ENCODE measurements at regions not wholly inside any gene's neighbourhood (a gene's known extent, or its start where the extent isn't known, plus 50 kb on each side); places are given as distances from the start of the nearest gene placed in this dataset.
"Not testable (repeated sequence)": the region's sequence is repeated elsewhere in the genome, so short reads cannot be mapped to it uniquely, and the experiment has no call there.

GRCh38 chr2:207216457-207216856, 50.7 kb upstream of the KLF7 start:
- no peak for DNase-seq (ENCODE audit: low spot score)

- DNase-seq (ENCODE audit: low spot score), result no peak
Observed at GRCh38 chr2:207217442-207217841, 51.7 kb upstream of the KLF7 start.

- no peak for DNase-seq (ENCODE audit: low spot score)
Observed at GRCh38 chr2:207219081-207219630, 53.4 kb upstream of the KLF7 start.

- DNase-seq (ENCODE audit: low spot score), result no peak
Observed at GRCh38 chr2:207219676-207220501, 54.1 kb upstream of the KLF7 start.

- no peak for DNase-seq (ENCODE audit: low spot score)
Observed at GRCh38 chr2:207221731-207222130, 56.0 kb upstream of the KLF7 start.

GRCh38 chr2:207223051-207223450, 57.3 kb upstream of the KLF7 start:
- no peak for DNase-seq (ENCODE audit: low spot score)

GRCh38 chr2:207224381-207224780, 58.6 kb upstream of the KLF7 start:
- DNase-seq (ENCODE audit: low spot score), result no peak

- no peak for DNase-seq (ENCODE audit: low spot score)
Observed at GRCh38 chr2:207224791-207225482, 59.2 kb upstream of the KLF7 start.

GRCh38 chr2:207225773-207226172, 60.0 kb upstream of the KLF7 start:
- DNase-seq (ENCODE audit: low spot score), result no peak

- no peak for DNase-seq (ENCODE audit: low spot score)
Observed at GRCh38 chr2:207226243-207226642, 60.5 kb upstream of the KLF7 start.

GRCh38 chr2:207226671-207227061, 60.9 kb upstream of the KLF7 start:
- DNase-seq (ENCODE audit: low spot score), result no peak

- DNase-seq (ENCODE audit: low spot score), result no peak
Observed at GRCh38 chr2:207227062-207227748, 61.5 kb upstream of the KLF7 start.

- DNase-seq (ENCODE audit: low spot score), result no peak
Observed at GRCh38 chr2:207227749-207228145, 62.0 kb upstream of the KLF7 start.

GRCh38 chr2:207228402-207228801, 62.7 kb upstream of the KLF7 start:
- no peak for DNase-seq (ENCODE audit: low spot score)

- no peak for DNase-seq (ENCODE audit: low spot score)
Observed at GRCh38 chr2:207229161-207229560, 63.4 kb upstream of the KLF7 start.

- peak; percentile 52 for DNase-seq (ENCODE audit: low spot score)
Observed at GRCh38 chr2:207230261-207231105, 64.7 kb upstream of the KLF7 start.

GRCh38 chr2:207231106-207231865, 65.5 kb upstream of the KLF7 start:
- no peak for DNase-seq (ENCODE audit: low spot score)

GRCh38 chr2:207231967-207232366, 66.2 kb upstream of the KLF7 start:
- DNase-seq (ENCODE audit: low spot score), result no peak

GRCh38 chr2:207233141-207233540, 67.4 kb upstream of the KLF7 start:
- not testable (repeated sequence) for DNase-seq (ENCODE audit: low spot score)

GRCh38 chr2:207233731-207234130, 68.0 kb upstream of the KLF7 start:
- DNase-seq (ENCODE audit: low spot score), result no peak

- DNase-seq (ENCODE audit: low spot score), result no peak
Observed at GRCh38 chr2:207235621-207236020, 69.9 kb upstream of the KLF7 start.

Data from NAMALWA (cell line).